Gastrocnemius medialis (tissue), 4 donors: ENCODE measurements at regions not wholly inside any gene's neighbourhood (a gene's known extent, or its start where the extent isn't known, plus 50 kb on each side); places are given as distances from the start of the nearest gene placed in this dataset.
"Not testable (repeated sequence)": the region's sequence is repeated elsewhere in the genome, so short reads cannot be mapped to it uniquely, and the experiment has no call there.

Source experiments
- ATAC-seq, 2 donors: fragments of 150-250 bp; one replicate each; pipeline ENCODE4 v1.9.1; 2016
- DNase-seq, 2 donors: peaks; one replicate each; pipeline ENCODE4 v3.0.0-alpha.2; 2019
- H3K27ac ChIP-seq, 4 donors: fragments of 200-600 bp; sonication (generic); 1 replicate in 1 of 4; 2 replicates in 3 of 4; pipeline ENCODE4 v1.5.1; 2016 to 2018; ENCODE audit warnings: mild to moderate bottlenecking in 2 of 4, moderate library complexity in 1 of 4
- H3K27me3 ChIP-seq, 3 donors: fragments of 200-600 bp; sonication (generic) in 2 of 3; 1 replicate in 1 of 3; 2 replicates in 2 of 3; pipeline versions ENCODE4 v1.5.1 to v1.6.0; 2016 to 2019; ENCODE audit warnings: mild to moderate bottlenecking in 1 of 3, moderate library complexity in 1 of 3
- H3K36me3 ChIP-seq, 2 donors: fragments of 200-600 bp; sonication (generic) in 1 of 2; one replicate each; pipeline ENCODE4 v1.5.1; 2017 to 2018
- H3K4me1 ChIP-seq, 2 donors: fragments of 200-600 bp; sonication (generic) in 1 of 2; one replicate each; pipeline ENCODE4 v1.5.1; 2016 to 2017; ENCODE audit warnings: mild to moderate bottlenecking in 2 of 2
- H3K4me3 ChIP-seq, 4 donors: fragments of 200-600 bp; sonication (generic) in 3 of 4; 1 replicate in 1 of 4; 2 replicates in 3 of 4; pipeline ENCODE4 v1.5.1; 2016 to 2019; ENCODE audit warnings: mild to moderate bottlenecking in 2 of 4
- H3K9me3 ChIP-seq, 3 donors: fragments of 200-600 bp; sonication (generic) in 2 of 3; 1 replicate in 1 of 3; 2 replicates in 2 of 3; pipeline ENCODE4 v1.5.1; 2016 to 2019
- CTCF ChIP-seq, 5 experiments: fragments of 450-650 bp in 3 of 5; fragments of 200-600 bp in 2 of 5; sonication (generic) in 2 of 5; IDR thresholded peaks in 4 of 5; conservative IDR thresholded peaks in 1 of 5; 1 replicate in 4 of 5; 2 replicates in 1 of 5; pipeline ENCODE4 v1.5.1; 2016 to 2019; ENCODE audit warnings: antibody characterized with exemption in 5 of 5, mild to moderate bottlenecking in 3 of 5, moderate library complexity in 3 of 5
- POLR2A ChIP-seq, 2 donors: fragments of 450-650 bp; IDR thresholded peaks; one replicate each; pipeline ENCODE4 v1.6.1; 2017; ENCODE audit warnings: antibody characterized with exemption in 2 of 2, mild to moderate bottlenecking in 2 of 2, moderate library complexity in 2 of 2
- in situ Hi-C, 4 donors: fragments of 200-750 bp; cut with MboI; loops; one replicate each; pipeline versions ENCODE4 v1.15.0 to v1.8.0; 2017; ENCODE audit warnings: low sequenced_read_pairs in 4 of 4
- intact Hi-C: fragments of 100-400 bp; cut with DNase I; formaldehyde crosslinking; loops from one replicate; pipeline ENCODE4 v1.15.1; 2023; ENCODE audit warnings: low total_unique reads

- H3K27ac ChIP-seq, result no peak overlapping the region
- no peak for DNase-seq
- no peaks in the 10 kb centered on the region for H3K9me3 ChIP-seq
- H3K4me1 ChIP-seq, result no peaks in the 10 kb centered on the region
- in situ Hi-C loops, result no loop called here
- no peak for TF ChIP-seq POLR2A (IDR thresholded peaks at IDR 0.05)
- no peak for TF ChIP-seq CTCF (IDR thresholded peaks at IDR 0.05 in 4 of 5, conservative IDR thresholded peaks at IDR 0.05 in 1 of 5)
- no peak overlapping the region for H3K4me3 ChIP-seq
- H3K27me3 ChIP-seq, result peaks cover 0 to 5% (median 0%) of the 10 kb centered on the region in 3 donors
- intact Hi-C loops, result no loop called here
- no peaks in the 10 kb centered on the region for H3K36me3 ChIP-seq
- ATAC-seq, result no peak
Measured at GRCh38 chr1:38657207-38657840, 202.2 kb downstream of the RRAGC start.

GRCh38 chr1:38656726-38657125 lies 202.8 kb downstream of the RRAGC start:
- ATAC-seq (no peak), DNase-seq (no peak)
- TF ChIP-seq CTCF (IDR thresholded peaks at IDR 0.05 in 4 of 5, conservative IDR thresholded peaks at IDR 0.05 in 1 of 5), result no peak
- H3K9me3 ChIP-seq, result no peaks in the 10 kb centered on the region
- H3K4me3 ChIP-seq, result no peak overlapping the region
- H3K27me3 ChIP-seq, result peaks cover 0 to 5% (median 0%) of the 10 kb centered on the region in 3 donors
- no peaks in the 10 kb centered on the region for H3K36me3 ChIP-seq
- in situ Hi-C loops, result no loop called here
- intact Hi-C loops, result no loop called here
- no peaks in the 10 kb centered on the region for H3K4me1 ChIP-seq
- H3K27ac ChIP-seq, result no peak overlapping the region

GRCh38 chr1:38652217-38652616 lies 207.4 kb downstream of the RRAGC start:
- Histone ChIP-seq H3K9me3 (no peaks in the 10 kb centered on the region), H3K27ac (no peak overlapping the region), H3K4me3 (no peak overlapping the region), H3K36me3 (no peaks in the 10 kb centered on the region), H3K4me1 (no peaks in the 10 kb centered on the region), H3K27me3 (no peaks in the 10 kb centered on the region)
- no peak for ATAC-seq
- no peak for TF ChIP-seq CTCF (IDR thresholded peaks at IDR 0.05 in 4 of 5, conservative IDR thresholded peaks at IDR 0.05 in 1 of 5)
- no peak for TF ChIP-seq POLR2A (IDR thresholded peaks at IDR 0.05)
- in situ Hi-C loops, result no loop called here
- no peak for DNase-seq
- intact Hi-C loops, result no loop called here

GRCh38 chr1:38651669-38652068 lies 207.9 kb downstream of the RRAGC start:
- Histone ChIP-seq H3K27me3 (no peaks in the 10 kb centered on the region), H3K4me3 (no peak overlapping the region), H3K27ac (no peak overlapping the region), H3K36me3 (no peaks in the 10 kb centered on the region), H3K9me3 (no peaks in the 10 kb centered on the region), H3K4me1 (no peaks in the 10 kb centered on the region)
- DNase-seq, result no peak
- in situ Hi-C loops (no loop called here), intact Hi-C loops (no loop called here)
- TF ChIP-seq POLR2A (IDR thresholded peaks at IDR 0.05), result no peak
- no peak for TF ChIP-seq CTCF (IDR thresholded peaks at IDR 0.05 in 4 of 5, conservative IDR thresholded peaks at IDR 0.05 in 1 of 5)
- no peak for ATAC-seq

GRCh38 chr1:38648417-38648816 lies 211.2 kb downstream of the RRAGC start:
- in situ Hi-C loops, result no loop called here
- H3K4me3 ChIP-seq, result no peak overlapping the region
- DNase-seq, result no peak

GRCh38 chr1:38647341-38647740 lies 212.2 kb downstream of the RRAGC start:
- H3K27me3 ChIP-seq, H3K36me3 ChIP-seq, H3K9me3 ChIP-seq, H3K4me1 ChIP-seq, DNase-seq, intact Hi-C loops, ATAC-seq, H3K4me3 ChIP-seq, in situ Hi-C loops, H3K27ac ChIP-seq: not testable (repeated sequence)

More at GRCh38 chr1:38648417-38648816, 211.2 kb downstream of the RRAGC start:
- H3K27ac ChIP-seq, result no peak overlapping the region
- no peaks in the 10 kb centered on the region for H3K36me3 ChIP-seq
- ATAC-seq, result no peak
- no peaks in the 10 kb centered on the region for H3K4me1 ChIP-seq
- TF ChIP-seq CTCF (IDR thresholded peaks at IDR 0.05 in 4 of 5, conservative IDR thresholded peaks at IDR 0.05 in 1 of 5), result no peak
- TF ChIP-seq POLR2A (IDR thresholded peaks at IDR 0.05), result no peak
- no peaks in the 10 kb centered on the region for H3K9me3 ChIP-seq
- H3K27me3 ChIP-seq, result no peaks in the 10 kb centered on the region
- intact Hi-C loops, result no loop called here
